ENCODE measurements at regions not wholly inside any gene's neighbourhood (a gene's known extent, or its start where the extent isn't known, plus 50 kb on each side); places are given as distances from the start of the nearest gene placed in this dataset.

DNA sequence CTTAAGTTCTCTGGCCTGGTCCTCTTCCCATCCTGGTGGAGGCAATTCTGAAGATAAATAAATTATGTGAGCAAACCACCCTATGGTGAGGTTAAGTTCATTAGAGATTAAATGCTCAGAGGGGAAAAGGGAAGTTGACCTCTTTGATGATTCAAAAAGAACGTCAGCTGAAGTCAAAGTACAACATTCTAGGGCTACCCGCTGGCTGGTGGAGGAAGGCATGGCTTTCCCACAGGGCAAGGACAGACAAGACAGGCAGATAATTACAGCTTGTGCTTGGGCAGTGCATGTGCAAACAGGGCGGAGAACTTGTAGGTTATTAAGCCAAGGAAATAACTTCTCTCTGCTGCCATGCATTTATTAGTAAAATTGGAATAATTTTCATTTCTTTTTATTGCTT, 91.0 kb upstream of the SLC24A3 start:
- TF ChIP-seq CTCF (IDR thresholded peaks at IDR 0.05; ENCODE audit: extremely low read depth, missing control alignments) = no peak
- no peak for DNase-seq (ENCODE audit: low spot score)

DNA sequence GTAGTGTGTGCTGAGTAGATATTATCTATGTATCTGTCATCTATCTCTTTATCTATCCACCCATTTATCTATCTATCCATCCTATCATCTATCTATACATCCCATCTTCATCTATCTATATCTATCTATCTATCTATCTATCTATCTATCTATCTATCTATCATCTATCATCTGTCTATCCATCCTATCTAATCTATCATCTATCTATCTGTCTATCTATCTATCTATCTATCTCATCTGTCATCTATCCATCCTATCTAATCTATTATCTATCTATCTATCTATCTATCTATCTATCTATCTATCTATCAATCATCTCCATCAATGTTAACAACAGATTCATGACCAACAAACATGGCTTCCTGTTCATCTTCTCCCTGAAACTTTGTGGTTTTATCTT, 90.5 kb upstream of the SLC24A3 start:
- no peak for DNase-seq (ENCODE audit: low spot score)
- TF ChIP-seq CTCF (IDR thresholded peaks at IDR 0.05; ENCODE audit: extremely low read depth, missing control alignments) = no peak

- DNase-seq (ENCODE audit: low spot score) = no peak
- TF ChIP-seq CTCF (IDR thresholded peaks at IDR 0.05; ENCODE audit: extremely low read depth, missing control alignments) = no peak
Measured at GRCh38 chr20:19122395-19122794, 90.0 kb upstream of the SLC24A3 start.

DNA sequence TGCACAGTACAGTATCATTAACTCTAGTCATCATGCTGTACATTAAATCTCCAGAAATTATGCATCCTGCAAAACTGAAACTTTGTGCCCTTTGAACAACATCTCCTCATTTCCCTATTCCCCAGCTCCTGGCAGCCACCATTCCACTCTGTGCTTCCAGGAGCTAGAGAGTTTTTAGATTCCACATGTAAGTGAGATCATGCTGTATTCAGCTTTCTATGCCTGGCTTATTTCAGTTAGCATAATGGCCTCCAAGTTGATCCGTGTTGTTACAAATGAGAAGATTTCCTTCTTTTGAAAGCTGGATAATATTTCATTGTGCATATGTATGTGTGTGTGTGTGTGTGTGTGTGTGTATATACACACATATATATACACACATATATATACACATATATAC, 86.9 kb upstream of the SLC24A3 start:
- no peak for DNase-seq (ENCODE audit: low spot score)
- no peak for TF ChIP-seq CTCF (IDR thresholded peaks at IDR 0.05; ENCODE audit: extremely low read depth, missing control alignments)

DNA sequence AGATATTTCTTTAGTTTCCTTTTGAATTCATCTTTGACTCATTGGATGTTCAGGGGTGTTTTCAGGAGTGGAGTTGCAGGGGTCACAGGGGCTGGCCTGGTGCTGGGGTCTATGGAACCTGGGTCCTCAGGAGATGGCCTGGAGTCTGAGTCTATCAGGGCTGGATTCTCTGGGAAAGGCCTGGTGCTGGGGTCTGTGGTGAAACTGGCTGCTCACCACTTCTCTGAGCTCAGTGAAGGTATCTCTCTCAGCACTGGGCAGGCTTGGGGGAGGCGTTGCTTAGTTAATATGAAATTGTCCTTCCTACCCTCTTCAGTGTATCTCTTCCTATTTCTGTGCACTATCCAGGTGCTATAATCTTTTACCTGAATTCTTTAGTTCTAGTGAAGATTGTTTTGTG, 83.1 kb upstream of the SLC24A3 start:
- DNase-seq (ENCODE audit: low spot score) = no peak
- no peak for TF ChIP-seq CTCF (IDR thresholded peaks at IDR 0.05; ENCODE audit: extremely low read depth, missing control alignments)

GRCh38 chr20:19129976-19130612, 82.3 kb upstream of the SLC24A3 start:
- TF ChIP-seq CTCF (IDR thresholded peaks at IDR 0.05; ENCODE audit: extremely low read depth, missing control alignments) = no peak
- DNase-seq (ENCODE audit: low spot score) = no peak

- no peak for DNase-seq (ENCODE audit: low spot score)
- TF ChIP-seq CTCF (IDR thresholded peaks at IDR 0.05; ENCODE audit: extremely low read depth, missing control alignments) = no peak
Measured at GRCh38 chr20:19130613-19130984, 81.8 kb upstream of the SLC24A3 start.

Data from GM20000 (cell line).